Kidney (tissue), 13 donors: ENCODE measurements at regions not wholly inside any gene's neighbourhood (a gene's known extent, or its start where the extent isn't known, plus 50 kb on each side); places are given as distances from the start of the nearest gene placed in this dataset.
"Not testable (repeated sequence)": the region's sequence is repeated elsewhere in the genome, so short reads cannot be mapped to it uniquely, and the experiment has no call there.

Source experiments
- DNase-seq, 5 donors: peaks; one replicate each; pipeline ENCODE4 v3.0.0-alpha.2; 2013 to 2020
- FAIRE-seq: peaks from 2 replicates; lab custom pipeline; 2012; peaks lifted over from hg19 to GRCh38; lab: Jason Lieb, UNC
- H3K27ac ChIP-seq, 2 donors: one replicate each; pipeline ENCODE4 v1.7.0; 2013; ENCODE audit warnings: low read depth in 2 of 2, low read length in 2 of 2, inconsistent platforms in 1 of 2
- H3K27me3 ChIP-seq: one replicate; pipeline ENCODE4 v1.7.1; 2013; ENCODE audit warnings: low read length, inconsistent platforms; ENCODE audit not compliant: control insufficient read depth, insufficient read depth
- H3K36me3 ChIP-seq, 3 donors: one replicate each; pipeline versions ENCODE4 v1.7.0 to v1.7.1; 2013; ENCODE audit warnings: low read length in 3 of 3, control low read depth in 1 of 3, inconsistent platforms in 1 of 3; ENCODE audit not compliant: insufficient read depth in 3 of 3, control insufficient read depth in 2 of 3
- H3K4me1 ChIP-seq, 3 donors: one replicate each; pipeline versions ENCODE4 v1.7.0 to v1.7.1; 2013; ENCODE audit warnings: low read length in 3 of 3, inconsistent platforms in 1 of 3, low read depth in 1 of 3; ENCODE audit not compliant: control insufficient read depth in 2 of 3, insufficient read depth in 2 of 3
- H3K4me3 ChIP-seq, 3 donors: one replicate each; pipeline versions ENCODE4 v1.7.0 to v1.8.1; 2013; ENCODE audit warnings: low read length in 3 of 3, control low read depth in 1 of 3, inconsistent platforms in 1 of 3
- H3K9ac ChIP-seq, 3 donors: one replicate each; pipeline versions ENCODE4 v1.7.0 to v1.7.1; 2013; ENCODE audit warnings: low read length in 3 of 3, control low read depth in 1 of 3, inconsistent platforms in 1 of 3
- H3K9me3 ChIP-seq, 3 donors: one replicate each; pipeline versions ENCODE4 v1.7.0 to v1.7.1; 2013; ENCODE audit warnings: low read length in 3 of 3, control low read depth in 1 of 3, inconsistent platforms in 1 of 3; ENCODE audit not compliant: control insufficient read depth in 2 of 3, insufficient read depth in 1 of 3
- CTCF ChIP-seq: IDR thresholded peaks from 3 replicates; pipeline ENCODE4 v1.5.1; 2012; ENCODE audit warnings: mild to moderate bottlenecking, moderate library complexity, borderline replicate concordance; ENCODE audit not compliant: insufficient read depth; ENCODE audit errors: extremely low read depth
- intact Hi-C: fragments of 100-400 bp; cut with DNase I; formaldehyde crosslinking; loops from one replicate; pipeline ENCODE4 v1.11.1; 2022
- donor health status: control.
- donor health status: control.
- donor health status: control.
- donor health status: control.
- donor health status: control.
- donor health status: DM: yes; HTN: yes; CAD: no.
- donor health status: Normal renal cell carcinoma (clear cell type).

- intact Hi-C loops = no loop called here
- H3K4me3 ChIP-seq = no peak overlapping the region
- no peak for FAIRE-seq
- H3K9ac ChIP-seq = no peak overlapping the region
- DNase-seq = no peak
- H3K27me3 ChIP-seq = no peaks in the 10 kb centered on the region
- H3K36me3 ChIP-seq = no peaks in the 10 kb centered on the region
- no peaks in the 10 kb centered on the region for H3K9me3 ChIP-seq
- TF ChIP-seq CTCF = no peak
- no peak overlapping the region for H3K27ac ChIP-seq
- H3K4me1 ChIP-seq = no peaks in the 10 kb centered on the region
Observed at GRCh38 chr1:227411066-227411465, 92.8 kb upstream of the CDC42BPA start.

- H3K4me1 ChIP-seq, H3K9me3 ChIP-seq, H3K36me3 ChIP-seq, intact Hi-C loops, FAIRE-seq, H3K4me3 ChIP-seq, H3K9ac ChIP-seq, H3K27me3 ChIP-seq, DNase-seq, H3K27ac ChIP-seq: not testable (repeated sequence)
Observed at GRCh38 chr1:227406332-227406731, 88.0 kb upstream of the CDC42BPA start.

GRCh38 chr1:227403535-227403934 is 85.2 kb upstream of the CDC42BPA start:
- no peaks in the 10 kb centered on the region for H3K4me1 ChIP-seq
- no peak overlapping the region for H3K9ac ChIP-seq
- no peak overlapping the region for H3K27ac ChIP-seq
- intact Hi-C loops = no loop called here
- no peaks in the 10 kb centered on the region for H3K27me3 ChIP-seq
- H3K9me3 ChIP-seq = no peaks in the 10 kb centered on the region
- no peak for DNase-seq
- H3K4me3 ChIP-seq = no peak overlapping the region
- H3K36me3 ChIP-seq = no peaks in the 10 kb centered on the region
- no peak for FAIRE-seq
- TF ChIP-seq CTCF = no peak

- DNase-seq = no peak
- H3K9me3 ChIP-seq = no peaks in the 10 kb centered on the region
- no peak overlapping the region for H3K4me3 ChIP-seq
- no peak for FAIRE-seq
- intact Hi-C loops = no loop called here
- no peaks in the 10 kb centered on the region for H3K36me3 ChIP-seq
- no peak overlapping the region for H3K9ac ChIP-seq
- no peak for TF ChIP-seq CTCF
- H3K27ac ChIP-seq = no peak overlapping the region
- no peaks in the 10 kb centered on the region for H3K4me1 ChIP-seq
- H3K27me3 ChIP-seq = no peaks in the 10 kb centered on the region
Observed at GRCh38 chr1:227401562-227402342, 83.5 kb upstream of the CDC42BPA start.
